CD4-positive, CD25-positive, alpha-beta regulatory T cell (primary cell): ENCODE measurements at regions not wholly inside any gene's neighbourhood (a gene's known extent, or its start where the extent isn't known, plus 50 kb on each side); places are given as distances from the start of the nearest gene placed in this dataset.

Source experiments
- ATAC-seq, 2 donors: fragments of 150-1000 bp; cut with Tn5 transposase; one replicate each; pipeline ENCODE4 v1.10.0; 2021; ENCODE audit warnings: low read depth in 2 of 2, moderate number of reproducible peaks in 2 of 2, moderate library complexity in 1 of 2
- DNase-seq, 3 donors: peaks; one replicate each; pipeline versions ENCODE4 v3.0.0 to v3.0.0-alpha.2; 2012 to 2022; ENCODE audit warnings: mixed read lengths in 1 of 3
- H3K27ac ChIP-seq: one replicate; pipeline ENCODE4 v1.7.0; 2013; ENCODE audit warnings: mild to moderate bottlenecking, low read length; ENCODE audit not compliant: insufficient read depth, poor library complexity, severe bottlenecking
- H3K27me3 ChIP-seq: one replicate; pipeline ENCODE4 v1.7.0; 2013; ENCODE audit warnings: low read length; ENCODE audit not compliant: control insufficient read depth, insufficient read depth
- H3K36me3 ChIP-seq: one replicate; pipeline ENCODE4 v1.7.0; 2013; ENCODE audit warnings: mild to moderate bottlenecking, low read length, moderate library complexity; ENCODE audit not compliant: control insufficient read depth, insufficient read depth
- H3K4me1 ChIP-seq: 2 replicates; pipeline ENCODE4 v1.7.0; 2013; ENCODE audit warnings: mild to moderate bottlenecking, low read length; ENCODE audit not compliant: insufficient read depth, control insufficient read depth, poor library complexity, severe bottlenecking
- H3K4me3 ChIP-seq: one replicate; pipeline ENCODE4 v1.7.0; 2013; ENCODE audit warnings: low read depth, mild to moderate bottlenecking, low read length, moderate library complexity
- H3K9me3 ChIP-seq, 2 experiments: 1 replicate in 1 of 2; 2 replicates in 1 of 2; pipeline ENCODE4 v1.7.0; 2013; ENCODE audit warnings: low read length in 2 of 2, mild to moderate bottlenecking in 1 of 2, moderate library complexity in 1 of 2; ENCODE audit not compliant: control insufficient read depth in 2 of 2
- H3K27ac Mint-ChIP-seq, 3 donors: one replicate each; pipeline ENCODE4 v1.8.0; 2020 to 2022; ENCODE audit warnings: mild to moderate bottlenecking in 3 of 3, mixed read lengths in 3 of 3, moderate library complexity in 2 of 3
- H3K27me3 Mint-ChIP-seq: one replicate; pipeline ENCODE4 v1.8.0; 2022; ENCODE audit warnings: mild to moderate bottlenecking, mixed read lengths
- H3K36me3 Mint-ChIP-seq: one replicate; pipeline ENCODE4 v1.8.0; 2020; ENCODE audit warnings: mixed read lengths
- H3K4me1 Mint-ChIP-seq, 4 donors: one replicate each; pipeline ENCODE4 v1.8.0; 2020 to 2022; ENCODE audit warnings: mixed read lengths in 4 of 4, mild to moderate bottlenecking in 1 of 4
- H3K4me3 Mint-ChIP-seq, 4 donors: one replicate each; pipeline ENCODE4 v1.8.0; 2020 to 2022; ENCODE audit warnings: mild to moderate bottlenecking in 4 of 4, mixed read lengths in 4 of 4, moderate library complexity in 3 of 4
- H3K9me3 Mint-ChIP-seq, 7 donors: one replicate each; pipeline ENCODE4 v1.8.0; 2020 to 2022; ENCODE audit warnings: mixed read lengths in 7 of 7, mild to moderate bottlenecking in 3 of 7, moderate library complexity in 2 of 7

DNA sequence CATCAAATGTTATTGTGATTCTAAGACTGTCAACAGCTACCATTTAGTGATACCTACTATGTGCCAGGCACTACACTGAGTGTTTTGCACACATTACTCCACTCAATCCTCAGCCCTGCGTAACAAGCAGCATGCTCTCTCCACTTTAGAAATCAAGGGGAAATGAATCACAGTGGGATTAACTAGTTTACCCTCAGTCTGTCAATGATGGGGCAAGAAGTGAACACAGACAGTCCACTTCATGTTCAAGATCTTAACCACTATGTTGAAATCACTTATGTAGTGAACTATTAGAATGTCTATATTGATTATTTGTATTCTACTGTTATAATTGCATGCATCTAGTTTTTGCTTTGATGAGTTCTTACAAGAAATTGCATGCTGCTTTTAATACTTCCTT, 165.3 kb downstream of the LTN1 start:
- Mint-ChIP-seq H3K36me3 (peaks cover 3% of the 10 kb centered on the region), H3K27me3 (no peaks in the 10 kb centered on the region), H3K4me3 (peak overlapping the region in 1 of 4 donors; percentile 34), H3K9me3 (peaks cover 0 to 2% (median 0%) of the 10 kb centered on the region in 7 donors), H3K27ac (peak overlapping the region in 1 of 3 donors; percentile 9), H3K4me1 (peaks cover 24 to 50% (median 31%) of the 10 kb centered on the region in 4 donors)
- no peak for ATAC-seq
- H3K27ac ChIP-seq, result no peak overlapping the region
- DNase-seq, result no peak
- no peaks in the 10 kb centered on the region for H3K36me3 ChIP-seq
- H3K9me3 ChIP-seq, result no peaks in the 10 kb centered on the region
- no peaks in the 10 kb centered on the region for H3K27me3 ChIP-seq
- H3K4me1 ChIP-seq, result peaks cover 21% of the 10 kb centered on the region
- H3K4me3 ChIP-seq, result no peak overlapping the region

DNA sequence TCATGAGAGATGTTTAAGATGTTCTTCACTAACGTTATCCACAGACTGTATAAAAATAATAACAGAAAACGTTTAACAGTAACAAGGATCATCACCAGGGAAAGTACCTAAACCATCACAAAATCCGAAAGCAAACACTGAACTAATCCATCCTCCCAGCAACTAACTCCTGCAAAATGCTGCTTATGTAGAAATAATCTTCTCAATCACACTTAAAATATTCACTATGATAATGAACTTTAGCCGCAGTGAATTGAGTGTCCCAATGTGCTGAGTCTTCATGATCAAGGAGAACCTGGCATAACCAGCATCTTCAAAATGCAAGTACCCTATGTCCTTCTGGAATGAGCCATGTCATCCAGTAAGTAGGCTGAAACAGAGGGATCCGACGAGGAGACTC, 166.1 kb downstream of the LTN1 start:
- Histone ChIP-seq H3K4me3 (no peak overlapping the region), H3K27ac (no peak overlapping the region), H3K9me3 (no peaks in the 10 kb centered on the region), H3K4me1 (peaks cover 13% of the 10 kb centered on the region), H3K36me3 (no peaks in the 10 kb centered on the region), H3K27me3 (no peaks in the 10 kb centered on the region)
- no peaks in the 10 kb centered on the region for H3K27me3 Mint-ChIP-seq
- DNase-seq (no peak), ATAC-seq (no peak)
- H3K9me3 Mint-ChIP-seq, result peaks cover 0 to 2% (median 0%) of the 10 kb centered on the region in 7 donors
- no peak overlapping the region for H3K4me3 Mint-ChIP-seq
- peaks cover 3% of the 10 kb centered on the region for H3K36me3 Mint-ChIP-seq
- peaks cover 18 to 42% (median 25%) of the 10 kb centered on the region in 4 donors for H3K4me1 Mint-ChIP-seq
- H3K27ac Mint-ChIP-seq, result peak overlapping the region in 2 of 3 donors; percentile 9 to 11

DNA sequence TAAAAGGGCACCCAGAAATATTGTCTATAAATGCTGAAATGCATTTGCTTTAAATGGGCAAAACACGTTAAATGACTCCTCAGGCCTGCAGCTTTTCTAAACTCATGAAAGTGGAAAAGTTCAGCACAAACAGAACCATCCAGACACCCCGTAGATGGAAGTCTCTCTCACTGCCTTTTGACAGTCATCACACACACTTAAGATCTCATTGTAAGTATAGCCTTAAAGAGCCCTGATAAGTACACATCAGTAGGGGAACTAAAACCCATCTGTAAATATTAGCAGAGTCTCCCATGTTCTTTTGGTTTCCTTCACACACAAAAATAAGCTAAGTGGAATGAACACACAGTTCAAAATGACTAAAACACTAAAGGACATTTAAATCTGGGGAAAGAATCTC, 166.7 kb downstream of the LTN1 start:
- Histone ChIP-seq H3K9me3 (no peaks in the 10 kb centered on the region), H3K4me1 (peaks cover 12% of the 10 kb centered on the region), H3K4me3 (no peak overlapping the region), H3K27me3 (no peaks in the 10 kb centered on the region), H3K36me3 (no peaks in the 10 kb centered on the region), H3K27ac (no peak overlapping the region)
- ATAC-seq (no peak), DNase-seq (no peak)
- peak overlapping the region in 1 of 3 donors; percentile 9 for H3K27ac Mint-ChIP-seq
- peaks cover 6% of the 10 kb centered on the region for H3K36me3 Mint-ChIP-seq
- no peak overlapping the region for H3K4me3 Mint-ChIP-seq
- H3K4me1 Mint-ChIP-seq, result peaks cover 18 to 38% (median 25%) of the 10 kb centered on the region in 4 donors
- H3K27me3 Mint-ChIP-seq, result no peaks in the 10 kb centered on the region
- H3K9me3 Mint-ChIP-seq, result peaks cover 0 to 2% (median 0%) of the 10 kb centered on the region in 7 donors

DNA sequence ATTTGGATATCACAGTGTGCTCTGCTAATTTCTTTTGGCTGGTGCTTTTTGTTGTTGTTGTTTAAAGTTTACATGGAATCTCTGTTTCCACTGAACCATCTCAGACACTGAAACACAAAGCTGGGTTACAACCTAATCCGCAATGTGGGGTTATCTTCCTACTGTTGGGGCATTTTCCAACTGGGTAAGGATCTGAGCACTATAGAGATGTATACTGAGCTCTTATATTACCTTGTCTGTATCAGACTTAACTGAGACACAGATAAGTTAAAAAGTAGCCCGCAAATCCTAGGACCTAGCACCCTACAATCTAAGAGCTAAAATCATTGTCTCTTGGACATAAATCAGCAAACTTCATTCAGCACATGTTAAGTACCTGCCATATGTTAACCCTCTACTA, 169.2 kb downstream of the LTN1 start:
- Mint-ChIP-seq H3K9me3 (no peaks in the 10 kb centered on the region), H3K36me3 (peaks cover 16% of the 10 kb centered on the region), H3K27ac (no peak overlapping the region), H3K4me3 (no peak overlapping the region), H3K27me3 (no peaks in the 10 kb centered on the region), H3K4me1 (peaks cover 15 to 22% (median 18%) of the 10 kb centered on the region in 4 donors)
- H3K9me3 ChIP-seq, result no peaks in the 10 kb centered on the region
- H3K36me3 ChIP-seq, result no peaks in the 10 kb centered on the region
- no peak overlapping the region for H3K4me3 ChIP-seq
- no peak overlapping the region for H3K27ac ChIP-seq
- no peak for ATAC-seq
- peaks cover 9% of the 10 kb centered on the region for H3K4me1 ChIP-seq
- H3K27me3 ChIP-seq, result no peaks in the 10 kb centered on the region
- no peak for DNase-seq

DNA sequence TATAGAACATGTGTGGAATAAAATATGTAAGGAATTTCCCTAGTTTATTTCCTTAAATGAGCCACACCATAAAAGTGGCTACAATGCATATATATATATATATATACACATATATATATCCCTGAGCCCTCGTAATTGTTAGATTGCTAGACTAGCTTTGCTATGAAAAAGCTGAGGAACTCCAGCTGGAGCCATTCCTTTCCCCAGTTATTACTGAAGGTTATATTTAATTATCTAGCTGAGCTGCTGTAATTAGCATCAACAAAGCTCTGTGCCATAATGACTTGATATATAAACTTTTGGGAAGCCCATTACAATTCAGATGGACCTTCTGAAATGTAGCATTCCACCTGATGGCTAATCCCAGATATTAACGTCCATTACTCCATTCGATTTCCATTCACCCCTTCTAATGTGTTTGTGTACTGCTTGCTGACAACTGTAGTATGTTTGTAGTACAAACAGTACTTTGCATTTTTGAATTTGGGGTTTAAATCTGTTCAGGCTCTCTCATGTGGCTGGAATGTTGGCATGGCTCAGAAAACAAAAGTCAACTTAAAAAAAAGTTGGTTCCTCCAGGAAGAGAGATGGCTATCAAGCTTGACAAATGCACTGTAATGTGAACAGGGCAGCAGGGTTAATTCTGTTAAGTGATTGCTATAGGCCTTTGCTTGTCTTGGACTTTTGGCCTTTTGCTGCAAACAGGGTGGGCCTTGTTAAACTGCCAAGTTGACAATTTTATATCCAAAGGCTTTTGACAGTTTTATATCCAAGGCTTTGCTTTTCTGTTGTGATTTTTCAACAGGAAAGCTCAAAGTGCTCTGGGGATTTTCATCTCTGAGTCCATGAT, 170.0 kb downstream of the LTN1 start:
- H3K27ac ChIP-seq, result no peak overlapping the region
- Mint-ChIP-seq H3K36me3 (peaks cover 21% of the 10 kb centered on the region), H3K27ac (no peak overlapping the region), H3K9me3 (no peaks in the 10 kb centered on the region), H3K4me1 (peaks cover 11 to 17% (median 13%) of the 10 kb centered on the region in 4 donors), H3K4me3 (no peak overlapping the region), H3K27me3 (no peaks in the 10 kb centered on the region)
- H3K4me1 ChIP-seq, result peaks cover 3% of the 10 kb centered on the region
- DNase-seq (no peak), ATAC-seq (no peak)
- no peaks in the 10 kb centered on the region for H3K27me3 ChIP-seq
- no peaks in the 10 kb centered on the region for H3K9me3 ChIP-seq
- H3K36me3 ChIP-seq, result no peaks in the 10 kb centered on the region
- no peak overlapping the region for H3K4me3 ChIP-seq

DNA sequence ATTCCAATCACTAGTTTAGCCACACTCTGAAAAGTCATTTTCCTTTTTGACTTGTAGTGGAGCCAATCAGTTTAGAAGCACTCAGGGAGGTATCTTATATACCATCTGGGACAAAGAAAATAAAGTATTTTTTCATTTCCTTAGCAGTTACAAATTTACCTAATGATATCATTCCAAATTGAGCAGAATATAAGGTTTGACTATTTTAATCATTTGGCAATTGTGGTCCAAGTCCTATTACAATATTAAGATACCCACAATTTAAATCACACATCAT, 170.6 kb downstream of the LTN1 start:
- H3K4me1 Mint-ChIP-seq, result peaks cover 5 to 11% (median 6%) of the 10 kb centered on the region in 4 donors
- no peak overlapping the region for H3K27ac Mint-ChIP-seq
- H3K27me3 ChIP-seq, result no peaks in the 10 kb centered on the region
- H3K9me3 ChIP-seq, result no peaks in the 10 kb centered on the region
- ATAC-seq (no peak), DNase-seq (no peak)
- H3K4me3 ChIP-seq, result no peak overlapping the region
- no peaks in the 10 kb centered on the region for H3K9me3 Mint-ChIP-seq
- H3K36me3 Mint-ChIP-seq, result peaks cover 25% of the 10 kb centered on the region
- H3K27ac ChIP-seq, result no peak overlapping the region
- H3K4me3 Mint-ChIP-seq, result no peak overlapping the region
- H3K36me3 ChIP-seq, result no peaks in the 10 kb centered on the region
- no peaks in the 10 kb centered on the region for H3K27me3 Mint-ChIP-seq
- H3K4me1 ChIP-seq, result peaks cover 3% of the 10 kb centered on the region

DNA sequence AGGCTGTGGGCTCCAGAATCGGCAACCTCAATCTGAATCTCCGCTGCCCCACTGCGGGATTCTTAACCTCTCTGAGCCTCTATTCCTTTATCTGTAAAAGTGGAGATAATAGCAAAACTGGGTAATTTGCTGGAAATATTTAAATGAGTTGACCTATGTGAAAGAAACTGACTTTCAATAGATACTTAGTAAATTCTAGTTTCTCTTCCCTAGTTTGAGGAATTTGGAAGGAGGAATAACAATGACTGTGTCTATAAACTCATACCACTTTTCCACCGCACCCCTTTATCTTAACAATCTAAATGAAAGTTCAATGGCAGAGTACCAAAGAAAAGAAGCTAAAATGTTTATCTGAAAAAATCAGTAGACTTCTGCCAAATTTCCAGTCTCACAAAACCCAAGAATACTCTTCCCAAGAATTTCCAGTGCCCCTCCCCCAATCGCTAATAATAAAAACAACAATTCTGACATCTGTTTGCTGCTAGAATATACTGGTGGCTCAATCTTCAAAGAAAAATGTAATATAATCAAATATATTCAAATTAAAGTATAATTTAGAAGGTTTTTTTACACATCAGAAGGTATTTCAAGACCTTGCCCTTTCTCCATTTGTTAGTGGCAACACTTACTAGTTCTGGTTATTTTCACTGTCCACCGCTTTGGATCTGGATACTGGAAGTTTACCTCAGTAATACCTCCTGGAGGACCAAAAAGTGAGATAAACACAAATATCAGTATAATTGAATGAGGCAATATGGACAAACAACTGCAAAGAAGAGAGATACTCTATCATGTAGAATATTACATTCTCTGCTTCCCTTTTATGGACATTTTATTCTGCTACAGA, 171.2 kb downstream of the LTN1 start:
- no peak overlapping the region for H3K27ac ChIP-seq
- H3K36me3 ChIP-seq, result no peaks in the 10 kb centered on the region
- H3K36me3 Mint-ChIP-seq, result peaks cover 25% of the 10 kb centered on the region
- no peak overlapping the region for H3K4me3 Mint-ChIP-seq
- DNase-seq, result no peak
- H3K9me3 ChIP-seq, result no peaks in the 10 kb centered on the region
- H3K27me3 ChIP-seq, result no peaks in the 10 kb centered on the region
- no peak overlapping the region for H3K27ac Mint-ChIP-seq
- no peak overlapping the region for H3K4me3 ChIP-seq
- no peak for ATAC-seq
- no peaks in the 10 kb centered on the region for H3K9me3 Mint-ChIP-seq
- no peaks in the 10 kb centered on the region for H3K27me3 Mint-ChIP-seq
- H3K4me1 Mint-ChIP-seq, result peaks cover 5 to 10% (median 5%) of the 10 kb centered on the region in 4 donors
- H3K4me1 ChIP-seq, result no peaks in the 10 kb centered on the region
